T47D (cell line): ENCODE measurements at regions not wholly inside any gene's neighbourhood (a gene's known extent, or its start where the extent isn't known, plus 50 kb on each side); places are given as distances from the start of the nearest gene placed in this dataset.

ENCODE experiments used
- DNase-seq, 2 experiments: peaks; one replicate each; pipeline versions ENCODE4 v3.0.0 to v3.0.0-alpha.2; 2011 to 2012; ENCODE audit warnings: low read depth in 1 of 2, low spot score in 1 of 2
- JUND ChIP-seq: IDR thresholded peaks from 2 replicates; pipeline ENCODE4 v1.6.1; 2012; ENCODE audit warnings: low read depth
- in situ Hi-C: cut with HindIII; loops from 2 replicates; pipeline ENCODE4 v1.10.0; 2016; ENCODE audit warnings: low sequenced_read_pairs, low pct_unique_long_range_greater_than_20kb

GRCh38 chr15:61527836-61528580 is 298.9 kb upstream of the RORA start:
- TF ChIP-seq JUND, result no peak
- peak in 1 of 2 experiments; percentile 25 for DNase-seq
- in situ Hi-C loops, result no loop called here

GRCh38 chr15:61524545-61524944 is 295.4 kb upstream of the RORA start:
- in situ Hi-C loops, result no loop called here
- no peak for DNase-seq

GRCh38 chr15:61524086-61524485 is 295.0 kb upstream of the RORA start:
- DNase-seq, result no peak
- in situ Hi-C loops, result no loop called here
- TF ChIP-seq JUND, result no peak

More at GRCh38 chr15:61524545-61524944, 295.4 kb upstream of the RORA start:
- TF ChIP-seq JUND, result no peak

- no peak for TF ChIP-seq JUND
- no peak for DNase-seq
- in situ Hi-C loops, result no loop called here
Observed at GRCh38 chr15:61522411-61522810, 293.3 kb upstream of the RORA start.

GRCh38 chr15:61521953-61522352 is 292.9 kb upstream of the RORA start:
- no peak for DNase-seq
- TF ChIP-seq JUND, result no peak
- in situ Hi-C loops, result no loop called here

GRCh38 chr15:61519296-61519695 is 290.2 kb upstream of the RORA start:
- in situ Hi-C loops, result no loop called here
- no peak for DNase-seq
- TF ChIP-seq JUND, result no peak

- TF ChIP-seq JUND, result no peak
- in situ Hi-C loops, result no loop called here
- DNase-seq, result no peak
Observed at GRCh38 chr15:61518191-61518950, 289.3 kb upstream of the RORA start.

- DNase-seq, result no peak
- TF ChIP-seq JUND, result no peak
- in situ Hi-C loops, result no loop called here
Observed at GRCh38 chr15:61517776-61518175, 288.7 kb upstream of the RORA start.

GRCh38 chr15:61517335-61517734 is 288.2 kb upstream of the RORA start:
- TF ChIP-seq JUND, result no peak
- in situ Hi-C loops, result no loop called here
- no peak for DNase-seq

- DNase-seq, result no peak
- in situ Hi-C loops, result no loop called here
- no peak for TF ChIP-seq JUND
Observed at GRCh38 chr15:61511756-61512155, 282.7 kb upstream of the RORA start.

GRCh38 chr15:61511089-61511488 is 282.0 kb upstream of the RORA start:
- in situ Hi-C loops, result no loop called here
- DNase-seq, result no peak
- no peak for TF ChIP-seq JUND

GRCh38 chr15:61509327-61509840 is 280.3 kb upstream of the RORA start:
- in situ Hi-C loops, result no loop called here
- no peak for TF ChIP-seq JUND
- no peak for DNase-seq

GRCh38 chr15:61503383-61503969 is 274.4 kb upstream of the RORA start:
- no peak for DNase-seq
- in situ Hi-C loops, result no loop called here
- TF ChIP-seq JUND, result no peak
